H9 (cell line): ENCODE measurements at regions not wholly inside any gene's neighbourhood (a gene's known extent, or its start where the extent isn't known, plus 50 kb on each side); places are given as distances from the start of the nearest gene placed in this dataset.

Source experiments
- DNase-seq: peaks from one replicate; pipeline ENCODE4 v3.0.0-alpha.2; 2017
- H2AFZ ChIP-seq: one replicate; pipeline ENCODE4 v1.6.1; 2013; ENCODE audit warnings: mild to moderate bottlenecking, low read length, control low read depth, moderate library complexity
- H2AK5ac ChIP-seq: 2 replicates; pipeline ENCODE4 v1.6.1; 2013; ENCODE audit warnings: low read length, control low read depth, mixed read lengths; ENCODE audit not compliant: insufficient read length
- H2BK120ac ChIP-seq: one replicate; pipeline ENCODE4 v1.6.1; 2013; ENCODE audit warnings: low read depth, mild to moderate bottlenecking, low read length, control low read depth, inconsistent platforms; ENCODE audit not compliant: poor library complexity, severe bottlenecking
- H2BK12ac ChIP-seq: 2 replicates; pipeline ENCODE4 v1.6.1; 2013; ENCODE audit warnings: low read length, control low read depth, mixed read lengths, low read depth; ENCODE audit not compliant: insufficient read length
- H2BK15ac ChIP-seq: 2 replicates; pipeline ENCODE4 v1.6.1; 2013; ENCODE audit warnings: low read depth, low read length, control low read depth
- H2BK20ac ChIP-seq: one replicate; pipeline ENCODE4 v1.6.1; 2013; ENCODE audit warnings: low read depth, mild to moderate bottlenecking, low read length, control low read depth, inconsistent platforms; ENCODE audit not compliant: poor library complexity, severe bottlenecking
- H2BK5ac ChIP-seq: 2 replicates; pipeline ENCODE4 v1.6.1; 2013; ENCODE audit warnings: low read length, control low read depth, mixed read lengths; ENCODE audit not compliant: insufficient read length
- H3K14ac ChIP-seq: 2 replicates; pipeline ENCODE4 v1.6.1; 2013; ENCODE audit warnings: low read length, control low read depth; ENCODE audit not compliant: insufficient read depth
- H3K18ac ChIP-seq: 2 replicates; pipeline ENCODE4 v1.6.1; 2013; ENCODE audit warnings: low read depth, mild to moderate bottlenecking, mixed read lengths, low read length, control low read depth; ENCODE audit not compliant: insufficient read length
- H3K23ac ChIP-seq: 2 replicates; pipeline ENCODE4 v1.6.1; 2013; ENCODE audit warnings: low read length, control low read depth, mixed read lengths, low read depth; ENCODE audit not compliant: insufficient read length
- H3K23me2 ChIP-seq: 2 replicates; pipeline ENCODE4 v1.6.1; 2013; ENCODE audit warnings: low read depth, mild to moderate bottlenecking, mixed read lengths, low read length, control low read depth; ENCODE audit not compliant: insufficient read length, poor library complexity, severe bottlenecking
- H3K27ac ChIP-seq: 2 replicates; pipeline ENCODE4 v1.5.1; 2013; ENCODE audit warnings: low read length, control low read depth, mixed read lengths, low read depth; ENCODE audit not compliant: insufficient read length
- H3K27me3 ChIP-seq: 2 replicates; pipeline ENCODE4 v1.6.1; 2013; ENCODE audit warnings: low read length, control low read depth, inconsistent platforms; ENCODE audit not compliant: insufficient read depth
- H3K4ac ChIP-seq: 2 replicates; pipeline ENCODE4 v1.6.1; 2013; ENCODE audit warnings: low read depth, mild to moderate bottlenecking, control low read depth, inconsistent platforms, low read length, moderate library complexity
- H3K4me1 ChIP-seq: 2 replicates; pipeline ENCODE4 v1.6.1; 2013; ENCODE audit warnings: low read length, control low read depth, inconsistent platforms; ENCODE audit not compliant: insufficient read depth
- H3K4me2 ChIP-seq: 2 replicates; pipeline ENCODE4 v1.6.1; 2013; ENCODE audit warnings: low read length, control low read depth, mixed read lengths; ENCODE audit not compliant: insufficient read length, insufficient read depth
- H3K56ac ChIP-seq: 2 replicates; pipeline ENCODE4 v1.6.1; 2013; ENCODE audit warnings: low read depth, mild to moderate bottlenecking, mixed read lengths, low read length, control low read depth; ENCODE audit not compliant: insufficient read length
- H3K79me1 ChIP-seq: 2 replicates; pipeline ENCODE4 v1.6.1; 2013; ENCODE audit warnings: low read depth, mild to moderate bottlenecking, moderate library complexity, low read length, control low read depth, inconsistent platforms; ENCODE audit not compliant: insufficient read depth, poor library complexity, severe bottlenecking
- H3K79me2 ChIP-seq: 2 replicates; pipeline ENCODE4 v1.6.1; 2013; ENCODE audit warnings: low read length, control low read depth, inconsistent platforms; ENCODE audit not compliant: insufficient read depth
- H3K9ac ChIP-seq: 2 replicates; pipeline ENCODE4 v1.6.1; 2013; ENCODE audit warnings: low read length, control low read depth, mixed read lengths; ENCODE audit not compliant: insufficient read length; ENCODE audit errors: extremely low read depth
- H3K9me3 ChIP-seq: one replicate; pipeline ENCODE4 v1.6.1; 2013; ENCODE audit warnings: low read depth, low read length, inconsistent platforms; ENCODE audit not compliant: control insufficient read depth
- H3T11ph ChIP-seq: one replicate; pipeline ENCODE4 v1.6.1; 2013; ENCODE audit warnings: mild to moderate bottlenecking, low read length, control low read depth, inconsistent platforms
- H4K20me1 ChIP-seq: one replicate; pipeline ENCODE4 v1.6.1; 2013; ENCODE audit not compliant: control insufficient read depth, insufficient read length, insufficient read depth
- H4K5ac ChIP-seq: 2 replicates; pipeline ENCODE4 v1.6.1; 2013; ENCODE audit warnings: low read depth, mild to moderate bottlenecking, mixed read lengths, low read length, control low read depth; ENCODE audit not compliant: insufficient read length
- H4K8ac ChIP-seq: replicated peaks from 2 replicates; pipeline ENCODE4 v1.6.1; 2013; ENCODE audit warnings: low read length, control low read depth, mixed read lengths, low read depth; ENCODE audit not compliant: insufficient read length
- H4K91ac ChIP-seq: 2 replicates; pipeline ENCODE4 v1.6.1; 2013; ENCODE audit warnings: low read depth, mild to moderate bottlenecking, moderate library complexity, mixed read lengths, low read length, control low read depth; ENCODE audit not compliant: insufficient read length
- H3K27ac Mint-ChIP-seq, 3 experiments: 2 replicates in 2 of 3; 3 replicates in 1 of 3; pipeline ENCODE4 v1.8.0; 2020 to 2021; ENCODE audit warnings: mixed read lengths in 3 of 3, mild to moderate bottlenecking in 1 of 3, moderate library complexity in 1 of 3
- H3K27me3 Mint-ChIP-seq: 2 replicates; pipeline ENCODE4 v1.8.0; 2021; ENCODE audit warnings: low read depth, mild to moderate bottlenecking, moderate library complexity, mixed read lengths
- H3K36me3 Mint-ChIP-seq, 3 experiments: 2 replicates in 2 of 3; 3 replicates in 1 of 3; pipeline ENCODE4 v1.8.0; 2020 to 2021; ENCODE audit warnings: low read depth in 3 of 3, mixed read lengths in 3 of 3; ENCODE audit not compliant: insufficient read depth in 1 of 3
- H3K4me1 Mint-ChIP-seq, 2 experiments: 2 replicates each; pipeline ENCODE4 v1.8.0; 2020; ENCODE audit warnings: mixed read lengths in 2 of 2
- H3K4me3 Mint-ChIP-seq, 2 experiments: 2 replicates in 1 of 2; 3 replicates in 1 of 2; pipeline ENCODE4 v1.8.0; 2020 to 2021; ENCODE audit warnings: mild to moderate bottlenecking in 2 of 2, mixed read lengths in 2 of 2, moderate library complexity in 1 of 2
- H3K9me3 Mint-ChIP-seq, 2 experiments: 2 replicates in 1 of 2; 3 replicates in 1 of 2; pipeline ENCODE4 v1.8.0; 2020; ENCODE audit warnings: mild to moderate bottlenecking in 2 of 2, mixed read lengths in 2 of 2, moderate library complexity in 1 of 2
- CTCF ChIP-seq: fragments of 200-600 bp; sonication (generic); conservative IDR thresholded peaks from 3 replicates; pipeline ENCODE4 v1.8.0; 2021; ENCODE audit warnings: antibody characterized with exemption, mild to moderate bottlenecking
- WGBS: extraction: QIAGEN DNeasy Blood & Tissue Kit; methylation state at CpG from one replicate; pipeline ENCODE4 v1.1.7; 2013; ENCODE audit warnings: missing lambda C conversion rate, low lambda C conversion rate, mixed read lengths; ENCODE audit not compliant: insufficient read length; ENCODE audit errors: extremely low coverage; 5-methylcytosine and 5-hydroxymethylcytosine counted together

DNA sequence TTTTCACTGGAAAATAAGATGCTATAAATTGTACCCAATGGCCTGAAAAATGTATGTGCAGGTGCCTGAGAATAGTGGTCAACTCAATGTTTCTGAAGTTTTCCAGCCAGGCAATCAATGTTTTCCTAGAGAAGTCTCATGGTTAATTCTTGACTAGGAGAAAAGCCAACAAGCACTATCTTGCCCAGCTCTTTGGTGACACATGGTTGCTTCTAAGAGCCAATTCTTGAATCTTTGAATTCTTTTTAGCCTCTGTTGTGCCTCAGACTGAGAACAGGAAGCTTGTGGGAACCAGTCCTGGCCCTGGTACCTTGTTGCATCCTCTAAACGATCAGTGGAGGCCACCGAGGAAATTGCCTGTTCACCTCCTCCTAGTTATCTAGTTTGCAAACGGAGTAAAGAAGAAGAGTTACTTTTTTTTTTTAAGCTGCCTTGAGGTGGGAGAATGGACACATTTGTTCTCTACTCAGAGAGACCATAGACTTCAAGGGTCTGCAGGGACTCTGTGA, 144.0 kb upstream of the MKLN1 start:
- no peak overlapping the region; a peak in 1 of 7 replicates for H3K27ac Mint-ChIP-seq
- Histone ChIP-seq H4K91ac (no peak overlapping the region), H2AK5ac (no peak overlapping the region), H4K5ac (no peak overlapping the region), H3K9me3 (no peaks in the 10 kb centered on the region), H3T11ph (no peak overlapping the region), H2BK15ac (no peak overlapping the region), H2BK20ac (no peak overlapping the region), H3K79me2 (no peaks in the 10 kb centered on the region), H3K4me1 (no peaks in the 10 kb centered on the region; the same call in 1 of the 2 replicates), H3K56ac (no peak overlapping the region), H3K27ac (no peak overlapping the region), H4K20me1 (no peaks in the 10 kb centered on the region), H2BK12ac (no peak overlapping the region), H3K79me1 (no peaks in the 10 kb centered on the region), H3K27me3 (no peaks in the 10 kb centered on the region), H3K18ac (no peak overlapping the region), H3K4ac (no peak overlapping the region), H3K23ac (no peak overlapping the region), H2BK5ac (no peak overlapping the region), H2AFZ (no peak overlapping the region), H3K23me2 (no peaks in the 10 kb centered on the region), H4K8ac (no peak overlapping the region), H3K14ac (no peak overlapping the region), H2BK120ac (no peak overlapping the region), H3K9ac (no peak overlapping the region), H3K4me2 (no peak overlapping the region)
- DNase-seq = no peak
- peaks cover 0 to 7% (median 0%) of the 10 kb centered on the region in 3 experiments; a peak in 1 of 7 replicates for H3K36me3 Mint-ChIP-seq
- TF ChIP-seq CTCF = no peak
- WGBS = no CpG with 5 or more reads among the region's 3 CpGs
- H3K4me3 Mint-ChIP-seq = no peak overlapping the region
- H3K9me3 Mint-ChIP-seq = no peaks in the 10 kb centered on the region
- H3K27me3 Mint-ChIP-seq = no peaks in the 10 kb centered on the region; the same call in 1 of the 2 replicates
- peaks cover 16 to 21% of the 10 kb centered on the region in 2 experiments; a peak in 3 of 4 replicates for H3K4me1 Mint-ChIP-seq
